Peyer's patch (tissue), 4 donors: ENCODE measurements at regions not wholly inside any gene's neighbourhood (a gene's known extent, or its start where the extent isn't known, plus 50 kb on each side); places are given as distances from the start of the nearest gene placed in this dataset.

Source experiments
- CTCF ChIP-seq, 6 experiments: fragments of 450-650 bp in 4 of 6; fragments of 200-600 bp in 2 of 6; sonication (generic) in 1 of 6; IDR thresholded peaks; one replicate each; pipeline ENCODE4 v1.5.1; 2017 to 2019; ENCODE audit warnings: antibody characterized with exemption in 6 of 6, mild to moderate bottlenecking in 3 of 6, moderate library complexity in 1 of 6
- POLR2A ChIP-seq, 2 donors: fragments of 450-650 bp; IDR thresholded peaks; one replicate each; pipeline ENCODE4 v1.5.1; 2017; ENCODE audit warnings: antibody characterized with exemption in 2 of 2, mild to moderate bottlenecking in 2 of 2, moderate library complexity in 2 of 2

GRCh38 chrX:953879-954482 is 258.5 kb downstream of the CRLF2 start:
- TF ChIP-seq CTCF (IDR thresholded peaks at IDR 0.05), result no peak
- TF ChIP-seq POLR2A (IDR thresholded peaks at IDR 0.05), result no peak
